ENCODE measurements at regions not wholly inside any gene's neighbourhood (a gene's known extent, or its start where the extent isn't known, plus 50 kb on each side); places are given as distances from the start of the nearest gene placed in this dataset.

GRCh38 chr3:153658136-153658535, 463.1 kb upstream of the ARHGEF26 start:
- TF ChIP-seq POLR2A (IDR thresholded peaks at IDR 0.05; ENCODE audit: low read depth, low read length), result no peak
- TF ChIP-seq POLR2AphosphoS5 (IDR thresholded peaks at IDR 0.05; ENCODE audit: low read depth, low read length), result no peak
